A549 (cell line): ENCODE measurements at regions not wholly inside any gene's neighbourhood (a gene's known extent, or its start where the extent isn't known, plus 50 kb on each side); places are given as distances from the start of the nearest gene placed in this dataset.

Experiments used
- CHD2 ChIP-seq: fragments of 150-350 bp; IDR thresholded peaks from 2 replicates; pipeline ENCODE4 v1.6.1; 2014; ENCODE audit warnings: low read length; ENCODE audit not compliant: partially characterized antibody
- CTCF ChIP-seq: fragments of >200 bp; sonication (Bioruptor Twin); formaldehyde crosslinking; IDR thresholded peaks from 3 replicates; pipeline ENCODE4 v1.5.1; 2016
- ESRRA ChIP-seq: fragments of 150-350 bp; IDR thresholded peaks from 2 replicates; pipeline ENCODE4 v1.6.1; 2014; ENCODE audit warnings: mild to moderate bottlenecking, low read length, borderline replicate concordance
- POLR2A ChIP-seq: IDR thresholded peaks from 2 replicates; pipeline ENCODE4 v1.6.1; 2012; ENCODE audit warnings: mild to moderate bottlenecking, low read length
- TF ChIP-seq, protein P1 (sequence below): IDR thresholded peaks from 2 replicates; pipeline ENCODE4 v1.6.1; 2012
- TF ChIP-seq, protein P2 (sequence below): fragments of >200 bp; sonication (Bioruptor Twin); formaldehyde crosslinking; IDR thresholded peaks from 3 replicates; pipeline ENCODE4 v1.6.1; 2016
- TF ChIP-seq, protein P3 (sequence below): fragments of 200-600 bp; sonication (generic); IDR thresholded peaks from 2 replicates; pipeline ENCODE4 v1.6.1; 2016; ENCODE audit warnings: antibody characterized with exemption, mild to moderate bottlenecking, moderate library complexity

DNA sequence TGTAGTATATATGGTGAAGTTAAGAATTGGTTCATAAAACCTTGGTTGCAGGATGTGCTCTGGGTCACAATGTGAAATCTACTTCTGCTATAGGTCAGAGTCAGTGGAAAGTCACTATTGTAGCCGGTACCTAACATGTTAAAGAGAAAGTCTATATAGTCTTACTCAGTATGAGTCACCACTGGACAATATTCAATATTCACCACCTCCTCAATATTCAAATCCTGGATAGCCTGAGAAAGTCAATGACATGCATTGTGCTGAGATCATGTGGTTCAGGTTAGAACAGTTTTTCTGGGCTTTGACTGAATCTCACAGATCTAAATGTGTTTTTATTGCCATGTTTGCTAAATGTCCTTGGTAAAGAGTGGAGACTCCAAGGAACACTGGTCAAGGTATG lies 108.8 kb downstream of the HMHB1 start:
- TF ChIP-seq, protein P1, sequence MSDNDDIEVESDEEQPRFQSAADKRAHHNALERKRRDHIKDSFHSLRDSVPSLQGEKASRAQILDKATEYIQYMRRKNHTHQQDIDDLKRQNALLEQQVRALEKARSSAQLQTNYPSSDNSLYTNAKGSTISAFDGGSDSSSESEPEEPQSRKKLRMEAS, result no peak
- TF ChIP-seq POLR2A, result no peak
- TF ChIP-seq CTCF, result no peak
- TF ChIP-seq, protein P2, sequence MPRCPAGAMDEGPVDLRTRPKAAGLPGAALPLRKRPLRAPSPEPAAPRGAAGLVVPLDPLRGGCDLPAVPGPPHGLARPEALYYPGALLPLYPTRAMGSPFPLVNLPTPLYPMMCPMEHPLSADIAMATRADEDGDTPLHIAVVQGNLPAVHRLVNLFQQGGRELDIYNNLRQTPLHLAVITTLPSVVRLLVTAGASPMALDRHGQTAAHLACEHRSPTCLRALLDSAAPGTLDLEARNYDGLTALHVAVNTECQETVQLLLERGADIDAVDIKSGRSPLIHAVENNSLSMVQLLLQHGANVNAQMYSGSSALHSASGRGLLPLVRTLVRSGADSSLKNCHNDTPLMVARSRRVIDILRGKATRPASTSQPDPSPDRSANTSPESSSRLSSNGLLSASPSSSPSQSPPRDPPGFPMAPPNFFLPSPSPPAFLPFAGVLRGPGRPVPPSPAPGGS, result no peak
- TF ChIP-seq, protein P3, sequence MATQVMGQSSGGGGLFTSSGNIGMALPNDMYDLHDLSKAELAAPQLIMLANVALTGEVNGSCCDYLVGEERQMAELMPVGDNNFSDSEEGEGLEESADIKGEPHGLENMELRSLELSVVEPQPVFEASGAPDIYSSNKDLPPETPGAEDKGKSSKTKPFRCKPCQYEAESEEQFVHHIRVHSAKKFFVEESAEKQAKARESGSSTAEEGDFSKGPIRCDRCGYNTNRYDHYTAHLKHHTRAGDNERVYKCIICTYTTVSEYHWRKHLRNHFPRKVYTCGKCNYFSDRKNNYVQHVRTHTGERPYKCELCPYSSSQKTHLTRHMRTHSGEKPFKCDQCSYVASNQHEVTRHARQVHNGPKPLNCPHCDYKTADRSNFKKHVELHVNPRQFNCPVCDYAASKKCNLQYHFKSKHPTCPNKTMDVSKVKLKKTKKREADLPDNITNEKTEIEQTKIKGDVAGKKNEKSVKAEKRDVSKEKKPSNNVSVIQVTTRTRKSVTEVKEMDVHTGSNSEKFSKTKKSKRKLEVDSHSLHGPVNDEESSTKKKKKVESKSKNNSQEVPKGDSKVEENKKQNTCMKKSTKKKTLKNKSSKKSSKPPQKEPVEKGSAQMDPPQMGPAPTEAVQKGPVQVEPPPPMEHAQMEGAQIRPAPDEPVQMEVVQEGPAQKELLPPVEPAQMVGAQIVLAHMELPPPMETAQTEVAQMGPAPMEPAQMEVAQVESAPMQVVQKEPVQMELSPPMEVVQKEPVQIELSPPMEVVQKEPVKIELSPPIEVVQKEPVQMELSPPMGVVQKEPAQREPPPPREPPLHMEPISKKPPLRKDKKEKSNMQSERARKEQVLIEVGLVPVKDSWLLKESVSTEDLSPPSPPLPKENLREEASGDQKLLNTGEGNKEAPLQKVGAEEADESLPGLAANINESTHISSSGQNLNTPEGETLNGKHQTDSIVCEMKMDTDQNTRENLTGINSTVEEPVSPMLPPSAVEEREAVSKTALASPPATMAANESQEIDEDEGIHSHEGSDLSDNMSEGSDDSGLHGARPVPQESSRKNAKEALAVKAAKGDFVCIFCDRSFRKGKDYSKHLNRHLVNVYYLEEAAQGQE, result no peak
- no peak for TF ChIP-seq CHD2
- no peak for TF ChIP-seq ESRRA
